ENCODE measurements at regions not wholly inside any gene's neighbourhood (a gene's known extent, or its start where the extent isn't known, plus 50 kb on each side); places are given as distances from the start of the nearest gene placed in this dataset.

- ATAC-seq (no peak), DNase-seq (no peak)
- no peak overlapping the region for H3K27ac ChIP-seq
- no peaks in the 10 kb centered on the region for H3K9me3 ChIP-seq
- intact Hi-C loops (cut with DNase I) = no loop called here
- peaks cover 10% of the 10 kb centered on the region for H3K27me3 ChIP-seq (ENCODE audit: low read depth)
- H3K4me1 ChIP-seq = no peaks in the 10 kb centered on the region
- no peak for TF ChIP-seq CTCF (IDR thresholded peaks at IDR 0.05)
- H3K36me3 ChIP-seq = no peaks in the 10 kb centered on the region
- no peak overlapping the region for H3K4me3 ChIP-seq
Observed at GRCh38 chr12:34348064-34348463, 325.8 kb downstream of the ALG10 start.

GRCh38 chr12:34348836-34349672 is 326.8 kb downstream of the ALG10 start:
- intact Hi-C loops (cut with DNase I) = no loop called here
- Histone ChIP-seq H3K4me1 (no peaks in the 10 kb centered on the region), H3K36me3 (no peaks in the 10 kb centered on the region), H3K9me3 (no peaks in the 10 kb centered on the region), H3K4me3 (no peak overlapping the region), H3K27me3 (ENCODE audit: low read depth) (peaks cover 10% of the 10 kb centered on the region), H3K27ac (no peak overlapping the region)
- ATAC-seq (no peak), DNase-seq (no peak)
- TF ChIP-seq CTCF (IDR thresholded peaks at IDR 0.05) = no peak

- H3K4me3 ChIP-seq = no peak overlapping the region
- H3K27ac ChIP-seq = no peak overlapping the region
- no peaks in the 10 kb centered on the region for H3K4me1 ChIP-seq
- intact Hi-C loops (cut with DNase I) = no loop called here
- no peaks in the 10 kb centered on the region for H3K9me3 ChIP-seq
- TF ChIP-seq CTCF (IDR thresholded peaks at IDR 0.05) = no peak
- DNase-seq (no peak), ATAC-seq (no peak)
- H3K36me3 ChIP-seq = no peaks in the 10 kb centered on the region
- peaks cover 10% of the 10 kb centered on the region for H3K27me3 ChIP-seq (ENCODE audit: low read depth)
Observed at GRCh38 chr12:34349673-34349961, 327.3 kb downstream of the ALG10 start.

- H3K9me3 ChIP-seq = no peaks in the 10 kb centered on the region
Observed at GRCh38 chr12:34350092-34351041, 328.1 kb downstream of the ALG10 start.

GRCh38 chr12:34352098-34352497 is 329.8 kb downstream of the ALG10 start:
- H3K4me3 ChIP-seq = no peak overlapping the region
- intact Hi-C loops (cut with DNase I) = no loop called here
- no peak for ATAC-seq

More at GRCh38 chr12:34350092-34351041, 328.1 kb downstream of the ALG10 start:
- H3K27me3 ChIP-seq (ENCODE audit: low read depth) = peaks cover 10% of the 10 kb centered on the region
- ATAC-seq = no peak
- no peaks in the 10 kb centered on the region for H3K4me1 ChIP-seq
- H3K27ac ChIP-seq = no peak overlapping the region
- no peak for TF ChIP-seq CTCF (IDR thresholded peaks at IDR 0.05)
- no peaks in the 10 kb centered on the region for H3K36me3 ChIP-seq
- intact Hi-C loops (cut with DNase I) = no loop called here
- no peak overlapping the region for H3K4me3 ChIP-seq
- no peak for DNase-seq

More at GRCh38 chr12:34352098-34352497, 329.8 kb downstream of the ALG10 start:
- H3K9me3 ChIP-seq = no peaks in the 10 kb centered on the region
- H3K27ac ChIP-seq = no peak overlapping the region
- no peak for TF ChIP-seq CTCF (IDR thresholded peaks at IDR 0.05)
- no peak for DNase-seq
- H3K4me1 ChIP-seq = no peaks in the 10 kb centered on the region
- H3K27me3 ChIP-seq (ENCODE audit: low read depth) = no peaks in the 10 kb centered on the region
- H3K36me3 ChIP-seq = no peaks in the 10 kb centered on the region
